ENCODE measurements at regions not wholly inside any gene's neighbourhood (a gene's known extent, or its start where the extent isn't known, plus 50 kb on each side); places are given as distances from the start of the nearest gene placed in this dataset.

DNA sequence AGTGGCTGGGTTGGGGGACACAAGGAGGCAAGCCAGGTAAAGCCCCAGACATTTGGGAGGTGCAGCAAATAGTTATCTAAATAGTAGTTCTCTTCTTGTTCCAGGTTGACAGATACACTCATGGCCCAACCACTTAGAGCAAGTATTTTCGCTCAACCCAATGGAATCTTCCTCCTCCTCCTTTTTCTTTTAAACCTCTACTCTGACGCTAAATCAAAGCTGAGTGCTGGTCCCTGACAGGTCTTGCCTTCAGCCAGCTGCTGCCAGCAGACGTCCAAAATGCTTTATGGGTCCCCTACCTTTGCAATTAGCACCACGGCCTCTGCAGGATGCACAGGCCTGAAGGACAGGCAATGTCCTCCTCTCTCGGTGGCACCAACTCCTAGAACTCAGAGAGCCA, 558.5 kb downstream of the MIAT start:
- Histone ChIP-seq H3K36me3 (ENCODE audit: control insufficient read depth in 2 of 4, insufficient read depth in 4 of 4, low read length in 3 of 4) (no peaks in the 10 kb centered on the region), H3K4me1 (replicated peaks in 1 of 4; ENCODE audit: control insufficient read depth in 3 of 4, insufficient read depth in 4 of 4, low read length in 3 of 4) (no peaks in the 10 kb centered on the region), H4K91ac (replicated peaks; ENCODE audit: insufficient read length, low read length) (no peak overlapping the region), H4K8ac (ENCODE audit: extremely low read depth, insufficient read depth, low read length) (no peak overlapping the region), H2AK5ac (ENCODE audit: low read depth, low read length) (no peak overlapping the region), H3K56ac (replicated peaks; ENCODE audit: insufficient read length, low read depth, low read length) (no peak overlapping the region), H3K27ac (ENCODE audit: low read depth, low read length) (no peak overlapping the region), H2BK120ac (replicated peaks; ENCODE audit: low read depth, low read length) (no peak overlapping the region), H3K14ac (ENCODE audit: insufficient read length) (no peak overlapping the region), H2AFZ (ENCODE audit: low read length) (no peak overlapping the region), H2BK5ac (ENCODE audit: low read depth, low read length) (no peak overlapping the region), H3K23me2 (ENCODE audit: low read depth, low read length) (no peaks in the 10 kb centered on the region), H3K23ac (ENCODE audit: insufficient read length) (no peak overlapping the region), H3K4ac (replicated peaks; ENCODE audit: insufficient read length, low read depth, low read length) (no peak overlapping the region), H3K79me2 (ENCODE audit: control insufficient read depth in 1 of 2, insufficient read depth in 2 of 2, low read length in 2 of 2) (no peaks in the 10 kb centered on the region), H3K18ac (ENCODE audit: extremely low read depth, low read length) (no peak overlapping the region), H3K9ac (replicated peaks in 1 of 4; ENCODE audit: extremely low read depth in 1 of 4, low read depth in 3 of 4, low read length in 3 of 4) (no peak overlapping the region; a peak in 1 of 7 replicates), H3K4me2 (ENCODE audit: insufficient read depth in 1 of 2, low read depth in 2 of 2, low read length in 2 of 2) (no peak overlapping the region), H2BK15ac (ENCODE audit: low read length) (no peak overlapping the region), H2BK12ac (ENCODE audit: low read depth, low read length) (no peak overlapping the region), H2BK20ac (ENCODE audit: low read length) (no peak overlapping the region), H3K4me3 (ENCODE audit: extremely low read depth in 1 of 4, insufficient read depth in 2 of 4, low read depth in 3 of 4, low read length in 4 of 4) (no peak overlapping the region), H4K5ac (ENCODE audit: insufficient read length, low read depth, low read length) (no peak overlapping the region), H4K20me1 (replicated peaks in 1 of 2; ENCODE audit: control insufficient read depth in 1 of 2, insufficient read depth in 2 of 2, low read length in 2 of 2) (no peaks in the 10 kb centered on the region), H3K9me3 (ENCODE audit: insufficient read depth in 2 of 2, low read depth in 1 of 2, low read length in 1 of 2) (no peaks in the 10 kb centered on the region), H3K79me1 (ENCODE audit: low read depth, low read length) (no peaks in the 10 kb centered on the region), H3K27me3 (replicated peaks in 1 of 4; ENCODE audit: control insufficient read depth in 3 of 4, extremely low read depth in 1 of 4, insufficient read depth in 3 of 4, low read length in 3 of 4) (peaks cover 0 to 2% (median 0%) of the 10 kb centered on the region in 4 experiments; a peak in 1 of 7 replicates)
- ChIA-PET POLR2A (ENCODE audit: partially characterized antibody) (no interaction called here), CTCF (ENCODE audit: partially characterized antibody) (no interaction called here)
- 86% methylated on average over 5 of the region's 5 CpGs; no CpG with 5 or more reads in 1 of the 2 experiments for WGBS, 2 experiments (ENCODE audit: extremely low coverage in 1 of 2, insufficient coverage in 1 of 2, insufficient read length in 1 of 2, insufficient replicate concordance in 2 of 2, low coverage in 1 of 2, low lambda C conversion rate in 2 of 2, missing lambda C conversion rate in 1 of 2)
- DNase-seq (ENCODE audit: low read depth in 1 of 2, low spot score in 2 of 2) (no peak), FAIRE-seq (no peak)
- TF ChIP-seq CEBPB (IDR thresholded peaks at IDR 0.05; ENCODE audit: low read depth, low read length) (no peak), RFX5 (IDR thresholded peaks at IDR 0.05; ENCODE audit: borderline replicate concordance, low read depth, low read length) (no peak), EGR1 (IDR thresholded peaks at IDR 0.05; ENCODE audit: borderline replicate concordance, low read depth, low read length) (no peak), RNF2 (IDR thresholded peaks at IDR 0.05; ENCODE audit: borderline replicate concordance, low read depth, low read length, missing control alignments, poor library complexity, severe bottlenecking) (no peak), YY1 (IDR thresholded peaks at IDR 0.05; ENCODE audit: low read depth, low read length) (no peak), CTBP2 (IDR thresholded peaks at IDR 0.05; ENCODE audit: borderline replicate concordance, insufficient read depth, insufficient read length, low read length) (no peak), CHD1 (IDR thresholded peaks at IDR 0.05; ENCODE audit: low read depth, low read length) (no peak), SIN3A (conservative IDR thresholded peaks at IDR 0.05 in 1 of 2, IDR thresholded peaks at IDR 0.05 in 1 of 2; ENCODE audit: low read depth in 1 of 2, low read length in 2 of 2) (no peak), CREB1 (IDR thresholded peaks at IDR 0.05) (no peak), CBX8 (IDR thresholded peaks at IDR 0.05; ENCODE audit: borderline replicate concordance, low read depth, low read length) (no peak)
- TF ChIP-seq, protein P1, sequence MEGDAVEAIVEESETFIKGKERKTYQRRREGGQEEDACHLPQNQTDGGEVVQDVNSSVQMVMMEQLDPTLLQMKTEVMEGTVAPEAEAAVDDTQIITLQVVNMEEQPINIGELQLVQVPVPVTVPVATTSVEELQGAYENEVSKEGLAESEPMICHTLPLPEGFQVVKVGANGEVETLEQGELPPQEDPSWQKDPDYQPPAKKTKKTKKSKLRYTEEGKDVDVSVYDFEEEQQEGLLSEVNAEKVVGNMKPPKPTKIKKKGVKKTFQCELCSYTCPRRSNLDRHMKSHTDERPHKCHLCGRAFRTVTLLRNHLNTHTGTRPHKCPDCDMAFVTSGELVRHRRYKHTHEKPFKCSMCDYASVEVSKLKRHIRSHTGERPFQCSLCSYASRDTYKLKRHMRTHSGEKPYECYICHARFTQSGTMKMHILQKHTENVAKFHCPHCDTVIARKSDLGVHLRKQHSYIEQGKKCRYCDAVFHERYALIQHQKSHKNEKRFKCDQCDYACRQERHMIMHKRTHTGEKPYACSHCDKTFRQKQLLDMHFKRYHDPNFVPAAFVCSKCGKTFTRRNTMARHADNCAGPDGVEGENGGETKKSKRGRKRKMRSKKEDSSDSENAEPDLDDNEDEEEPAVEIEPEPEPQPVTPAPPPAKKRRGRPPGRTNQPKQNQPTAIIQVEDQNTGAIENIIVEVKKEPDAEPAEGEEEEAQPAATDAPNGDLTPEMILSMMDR (IDR thresholded peaks at IDR 0.05; ENCODE audit: control extremely low read depth in 1 of 3, insufficient read depth in 1 of 3, low read depth in 1 of 3, low read length in 3 of 3) = no peak
- TF ChIP-seq, protein P2, sequence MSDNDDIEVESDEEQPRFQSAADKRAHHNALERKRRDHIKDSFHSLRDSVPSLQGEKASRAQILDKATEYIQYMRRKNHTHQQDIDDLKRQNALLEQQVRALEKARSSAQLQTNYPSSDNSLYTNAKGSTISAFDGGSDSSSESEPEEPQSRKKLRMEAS (IDR thresholded peaks at IDR 0.05) = no peak

Data from H1 (cell line).